SK-N-SH (cell line): ENCODE measurements at regions not wholly inside any gene's neighbourhood (a gene's known extent, or its start where the extent isn't known, plus 50 kb on each side); places are given as distances from the start of the nearest gene placed in this dataset.

Experiments used
- CTCF ChIA-PET: fragments of 300-600, 350-600 bp; formaldehyde crosslinking; extraction: SDS; loops from one replicate; lab custom pipeline; 2021; lab: Yijun Ruan, JAX
- POLR2A ChIA-PET: fragments of 350-600 bp; sonication (Branson Sonifier 250); formaldehyde crosslinking; extraction: SDS; loops from one replicate; lab custom pipeline; 2020; ENCODE audit warnings: antibody characterized with exemption, inconsistent platforms; lab: Yijun Ruan, JAX
- DNase-seq: peaks from one replicate; pipeline ENCODE4 v3.0.0; 2012
- H2AFZ ChIP-seq: fragments of 200-600 bp; sonication (generic); 2 replicates; pipeline ENCODE4 v1.8.1; 2016; ENCODE audit warnings: antibody characterized with exemption, mild to moderate bottlenecking, low read depth
- H3F3A ChIP-seq: fragments of 200-600 bp; sonication (generic); replicated peaks from 2 replicates; pipeline ENCODE3; 2016; ENCODE audit warnings: antibody characterized with exemption, mild to moderate bottlenecking; ENCODE audit not compliant: insufficient read depth
- H3K27ac ChIP-seq, 2 experiments: fragments of 200-500 bp in 1 of 2; fragments of 200-600 bp in 1 of 2; sonication (Bioruptor generic) in 1 of 2; sonication (generic), shearing (Covaris generic) in 1 of 2; 2 replicates each; pipeline versions ENCODE4 v1.5.1 to v1.6.1; 2014 to 2016; ENCODE audit warnings: low read depth in 2 of 2, inconsistent platforms in 1 of 2, low read length in 1 of 2, mild to moderate bottlenecking in 1 of 2, mixed read lengths in 1 of 2
- H3K27me3 ChIP-seq: fragments of 200-600 bp; sonication (generic), shearing (Covaris generic); 2 replicates; pipeline ENCODE4 v1.6.1; 2016; ENCODE audit warnings: mixed run types; ENCODE audit not compliant: insufficient read depth
- H3K36me3 ChIP-seq, 2 experiments: fragments of 200-500 bp in 1 of 2; fragments of 200-600 bp in 1 of 2; sonication (Bioruptor generic) in 1 of 2; sonication (generic) in 1 of 2; replicated peaks in 1 of 2; 2 replicates each; pipeline versions ENCODE3 to v1.5.1; 2014 to 2016; ENCODE audit warnings: low read length in 1 of 2, mild to moderate bottlenecking in 1 of 2; ENCODE audit not compliant: insufficient read depth in 2 of 2, control insufficient read depth in 1 of 2
- H3K4me1 ChIP-seq, 2 experiments: fragments of 200-500 bp in 1 of 2; fragments of 200-600 bp in 1 of 2; sonication (Bioruptor generic) in 1 of 2; sonication (generic), shearing (Covaris generic) in 1 of 2; 2 replicates each; pipeline versions ENCODE4 v1.5.1 to v1.6.1; 2014 to 2016; ENCODE audit warnings: low read depth in 1 of 2, low read length in 1 of 2, mixed run types in 1 of 2; ENCODE audit not compliant: insufficient read depth in 2 of 2, control insufficient read depth in 1 of 2
- H3K4me2 ChIP-seq: fragments of 200-600 bp; sonication (generic), shearing (Covaris generic); 2 replicates; pipeline ENCODE4 v1.6.1; 2017; ENCODE audit warnings: mixed run types
- H3K4me3 ChIP-seq, 2 experiments: fragments of 200-500 bp in 1 of 2; fragments of 200-600 bp in 1 of 2; sonication (Bioruptor generic) in 1 of 2; sonication (generic), shearing (Covaris generic) in 1 of 2; 2 replicates each; pipeline versions ENCODE4 v1.5.1 to v1.8.1; 2014 to 2016; ENCODE audit warnings: low read depth in 2 of 2, inconsistent platforms in 1 of 2, low read length in 1 of 2, mild to moderate bottlenecking in 1 of 2, mixed read lengths in 1 of 2, moderate library complexity in 1 of 2
- H3K79me2 ChIP-seq: fragments of 200-600 bp; sonication (generic); 2 replicates; pipeline ENCODE4 v1.8.1; 2017; ENCODE audit warnings: mild to moderate bottlenecking; ENCODE audit not compliant: insufficient read depth
- H3K9ac ChIP-seq: fragments of 200-600 bp; sonication (generic); 2 replicates; pipeline ENCODE4 v1.6.1; 2017; ENCODE audit warnings: mixed run types
- H3K9me2 ChIP-seq: fragments of 200-600 bp; sonication (generic); 2 replicates; pipeline ENCODE4 v1.6.1; 2017; ENCODE audit warnings: mixed run types
- H3K9me3 ChIP-seq: fragments of 200-600 bp; sonication (generic); 2 replicates; pipeline ENCODE4 v1.6.1; 2017; ENCODE audit warnings: mixed run types, mild to moderate bottlenecking, moderate library complexity
- H4K20me1 ChIP-seq: fragments of 200-600 bp; sonication (generic); 2 replicates; pipeline ENCODE4 v1.6.1; 2017; ENCODE audit warnings: mild to moderate bottlenecking, mixed run types; ENCODE audit not compliant: insufficient read depth
- CHD2 ChIP-seq: fragments of 150-350 bp; IDR thresholded peaks from 2 replicates; pipeline ENCODE4 v1.6.1; 2018; ENCODE audit warnings: low read length; ENCODE audit not compliant: partially characterized antibody
- ELF1 ChIP-seq: IDR thresholded peaks from 2 replicates; pipeline ENCODE4 v1.4.0; 2012
- FOXJ3 ChIP-seq: sonication (generic); formaldehyde crosslinking; IDR thresholded peaks from 2 replicates; pipeline ENCODE4 v1.5.1; 2020; ENCODE audit warnings: mild to moderate bottlenecking, missing genetic modification reagents
- FOXM1 ChIP-seq: IDR thresholded peaks from 2 replicates; pipeline ENCODE4 v1.4.0; 2012; ENCODE audit warnings: low read depth, mild to moderate bottlenecking
- MXI1 ChIP-seq: IDR thresholded peaks from 2 replicates; pipeline ENCODE4 v1.6.1; 2012; ENCODE audit warnings: mild to moderate bottlenecking, low read depth, low read length, improper control_type of control experiment
- NRF1 ChIP-seq: IDR thresholded peaks from 2 replicates; pipeline ENCODE4 v1.6.1; 2012; ENCODE audit warnings: low read depth, mild to moderate bottlenecking, low read length
- POLR2AphosphoS5 ChIP-seq: IDR thresholded peaks from 2 replicates; pipeline ENCODE4 v1.6.1; 2012; ENCODE audit warnings: low read depth, low read length
- RAD21 ChIP-seq: IDR thresholded peaks from 2 replicates; pipeline ENCODE4 v1.6.1; 2012; ENCODE audit warnings: mild to moderate bottlenecking, low read length
- RXRA ChIP-seq: IDR thresholded peaks from 2 replicates; pipeline ENCODE4 v1.4.0; 2012; ENCODE audit warnings: low read depth, mild to moderate bottlenecking, borderline replicate concordance
- SMC3 ChIP-seq: IDR thresholded peaks from 2 replicates; pipeline ENCODE4 v1.6.1; 2012; ENCODE audit warnings: low read depth, low read length, improper control_type of control experiment
- TCF12 ChIP-seq: IDR thresholded peaks from 2 replicates; pipeline ENCODE4 v1.4.0; 2012
- USF1 ChIP-seq: IDR thresholded peaks from 2 replicates; pipeline ENCODE4 v1.4.0; 2012; ENCODE audit warnings: low read depth, borderline replicate concordance
- USF2 ChIP-seq: fragments of 150-350 bp; IDR thresholded peaks from 2 replicates; pipeline ENCODE4 v1.6.1; 2017; ENCODE audit warnings: antibody characterized with exemption, low read length, low read depth, borderline replicate concordance
- WGBS: methylation state at CpG from one replicate; pipeline ENCODE4 v1.1.6; 2017; ENCODE audit warnings: low lambda C conversion rate; 5-methylcytosine and 5-hydroxymethylcytosine counted together
- TF ChIP-seq, protein P1 (sequence below): IDR thresholded peaks from 2 replicates; pipeline ENCODE4 v1.4.0; 2012; ENCODE audit warnings: low read depth
- TF ChIP-seq, protein P2 (sequence below): IDR thresholded peaks from 2 replicates; pipeline ENCODE4 v1.4.0; 2012; ENCODE audit warnings: low read depth, borderline replicate concordance
- TF ChIP-seq, protein P3 (sequence below): IDR thresholded peaks from 2 replicates; pipeline ENCODE4 v1.6.1; 2012; ENCODE audit warnings: mild to moderate bottlenecking, low read depth, low read length, moderate library complexity

DNA sequence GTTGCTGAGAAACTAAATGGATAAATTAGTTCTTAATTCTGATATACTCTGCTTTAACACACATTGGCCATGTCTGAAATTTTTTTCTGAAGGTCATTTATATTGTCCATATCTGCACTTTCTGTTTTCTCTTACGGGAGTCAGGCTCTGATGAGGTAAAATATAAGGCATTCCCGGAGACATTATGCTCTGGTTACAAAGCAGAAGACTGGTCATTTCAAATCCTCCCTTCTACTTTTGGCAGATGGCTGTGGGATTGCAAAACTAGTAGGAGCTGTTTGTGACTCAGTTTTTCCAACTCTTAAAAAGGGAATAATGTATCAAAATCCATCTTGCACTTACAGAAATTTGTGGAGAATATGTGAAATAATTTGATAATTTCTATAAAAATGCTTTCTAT, 92.2 kb upstream of the CPHXL start:
- no peaks in the 10 kb centered on the region for H3K27me3 ChIP-seq
- no peak overlapping the region for H3K4me2 ChIP-seq
- H3K4me1 ChIP-seq, result no peaks in the 10 kb centered on the region
- no peaks in the 10 kb centered on the region for H3F3A ChIP-seq
- 10% methylated on average over 2 of the region's 2 CpGs for WGBS
- POLR2A ChIA-PET, result no interaction called here
- H3K4me3 ChIP-seq, result no peak overlapping the region
- no peaks in the 10 kb centered on the region for H4K20me1 ChIP-seq
- no peaks in the 10 kb centered on the region for H3K36me3 ChIP-seq
- no peak for DNase-seq
- H3K9me2 ChIP-seq, result no peaks in the 10 kb centered on the region
- H3K9me3 ChIP-seq, result no peaks in the 10 kb centered on the region
- H3K9ac ChIP-seq, result no peak overlapping the region
- CTCF ChIA-PET, result interaction anchor here (1.2 kb wide), 1 partner anchor 836 kb away, joined by 3 read pairs; no protein-coding TSS in a partner anchor
- H3K27ac ChIP-seq, result no peak overlapping the region
- no peaks in the 10 kb centered on the region for H3K79me2 ChIP-seq
- TF ChIP-seq ELF1, result no peak
- TF ChIP-seq POLR2AphosphoS5, result no peak
- TF ChIP-seq FOXJ3 (CRISPR knock-in tag), result no peak
- TF ChIP-seq MXI1, result no peak
- no peak for TF ChIP-seq NRF1
- TF ChIP-seq CHD2, result no peak
- no peak for TF ChIP-seq USF2
- no peak for TF ChIP-seq RAD21
- TF ChIP-seq TCF12, result no peak
- no peak for TF ChIP-seq SMC3
- no peak for TF ChIP-seq USF1
- TF ChIP-seq, protein P1, sequence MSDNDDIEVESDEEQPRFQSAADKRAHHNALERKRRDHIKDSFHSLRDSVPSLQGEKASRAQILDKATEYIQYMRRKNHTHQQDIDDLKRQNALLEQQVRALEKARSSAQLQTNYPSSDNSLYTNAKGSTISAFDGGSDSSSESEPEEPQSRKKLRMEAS, result no peak
- TF ChIP-seq, protein P2, sequence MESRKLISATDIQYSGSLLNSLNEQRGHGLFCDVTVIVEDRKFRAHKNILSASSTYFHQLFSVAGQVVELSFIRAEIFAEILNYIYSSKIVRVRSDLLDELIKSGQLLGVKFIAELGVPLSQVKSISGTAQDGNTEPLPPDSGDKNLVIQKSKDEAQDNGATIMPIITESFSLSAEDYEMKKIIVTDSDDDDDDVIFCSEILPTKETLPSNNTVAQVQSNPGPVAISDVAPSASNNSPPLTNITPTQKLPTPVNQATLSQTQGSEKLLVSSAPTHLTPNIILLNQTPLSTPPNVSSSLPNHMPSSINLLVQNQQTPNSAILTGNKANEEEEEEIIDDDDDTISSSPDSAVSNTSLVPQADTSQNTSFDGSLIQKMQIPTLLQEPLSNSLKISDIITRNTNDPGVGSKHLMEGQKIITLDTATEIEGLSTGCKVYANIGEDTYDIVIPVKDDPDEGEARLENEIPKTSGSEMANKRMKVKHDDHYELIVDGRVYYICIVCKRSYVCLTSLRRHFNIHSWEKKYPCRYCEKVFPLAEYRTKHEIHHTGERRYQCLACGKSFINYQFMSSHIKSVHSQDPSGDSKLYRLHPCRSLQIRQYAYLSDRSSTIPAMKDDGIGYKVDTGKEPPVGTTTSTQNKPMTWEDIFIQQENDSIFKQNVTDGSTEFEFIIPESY, result no peak
- TF ChIP-seq FOXM1, result no peak
- no peak for TF ChIP-seq RXRA
- TF ChIP-seq, protein P3, sequence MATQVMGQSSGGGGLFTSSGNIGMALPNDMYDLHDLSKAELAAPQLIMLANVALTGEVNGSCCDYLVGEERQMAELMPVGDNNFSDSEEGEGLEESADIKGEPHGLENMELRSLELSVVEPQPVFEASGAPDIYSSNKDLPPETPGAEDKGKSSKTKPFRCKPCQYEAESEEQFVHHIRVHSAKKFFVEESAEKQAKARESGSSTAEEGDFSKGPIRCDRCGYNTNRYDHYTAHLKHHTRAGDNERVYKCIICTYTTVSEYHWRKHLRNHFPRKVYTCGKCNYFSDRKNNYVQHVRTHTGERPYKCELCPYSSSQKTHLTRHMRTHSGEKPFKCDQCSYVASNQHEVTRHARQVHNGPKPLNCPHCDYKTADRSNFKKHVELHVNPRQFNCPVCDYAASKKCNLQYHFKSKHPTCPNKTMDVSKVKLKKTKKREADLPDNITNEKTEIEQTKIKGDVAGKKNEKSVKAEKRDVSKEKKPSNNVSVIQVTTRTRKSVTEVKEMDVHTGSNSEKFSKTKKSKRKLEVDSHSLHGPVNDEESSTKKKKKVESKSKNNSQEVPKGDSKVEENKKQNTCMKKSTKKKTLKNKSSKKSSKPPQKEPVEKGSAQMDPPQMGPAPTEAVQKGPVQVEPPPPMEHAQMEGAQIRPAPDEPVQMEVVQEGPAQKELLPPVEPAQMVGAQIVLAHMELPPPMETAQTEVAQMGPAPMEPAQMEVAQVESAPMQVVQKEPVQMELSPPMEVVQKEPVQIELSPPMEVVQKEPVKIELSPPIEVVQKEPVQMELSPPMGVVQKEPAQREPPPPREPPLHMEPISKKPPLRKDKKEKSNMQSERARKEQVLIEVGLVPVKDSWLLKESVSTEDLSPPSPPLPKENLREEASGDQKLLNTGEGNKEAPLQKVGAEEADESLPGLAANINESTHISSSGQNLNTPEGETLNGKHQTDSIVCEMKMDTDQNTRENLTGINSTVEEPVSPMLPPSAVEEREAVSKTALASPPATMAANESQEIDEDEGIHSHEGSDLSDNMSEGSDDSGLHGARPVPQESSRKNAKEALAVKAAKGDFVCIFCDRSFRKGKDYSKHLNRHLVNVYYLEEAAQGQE, result no peak
- no peak overlapping the region for H2AFZ ChIP-seq
